H1 (cell line): ENCODE measurements at regions not wholly inside any gene's neighbourhood (a gene's known extent, or its start where the extent isn't known, plus 50 kb on each side); places are given as distances from the start of the nearest gene placed in this dataset.

ENCODE experiments used
- CTCF ChIA-PET: fragments of 300-600 bp; sonication (Branson Sonifier 250); formaldehyde crosslinking; loops from one replicate; lab custom pipeline; 2021; ENCODE audit not compliant: partially characterized antibody; lab: Charles Lee
- POLR2A ChIA-PET: fragments of 300-600 bp; sonication (Branson Sonifier 250); formaldehyde crosslinking; loops from one replicate; lab custom pipeline; 2021; ENCODE audit warnings: inconsistent platforms; ENCODE audit not compliant: partially characterized antibody; lab: Charles Lee
- DNase-seq, 2 experiments: peaks; one replicate each; pipeline versions ENCODE4 v3.0.0 to v3.0.0-alpha.2; 2010 to 2022; ENCODE audit warnings: low spot score in 2 of 2, low read depth in 1 of 2, mixed read lengths in 1 of 2
- FAIRE-seq: peaks from 2 replicates; lab custom pipeline; 2011; peaks lifted over from hg19 to GRCh38; lab: Jason Lieb, UNC
- H2AFZ ChIP-seq: 2 replicates; pipeline ENCODE4 v1.8.1; 2012; ENCODE audit warnings: low read length, inconsistent platforms
- H2AK5ac ChIP-seq: 2 replicates; pipeline ENCODE4 v1.6.1; 2013; ENCODE audit warnings: low read depth, low read length
- H2BK120ac ChIP-seq: replicated peaks from 2 replicates; pipeline ENCODE3; 2013; ENCODE audit warnings: low read depth, low read length, inconsistent platforms
- H2BK12ac ChIP-seq: 2 replicates; pipeline ENCODE4 v1.6.1; 2013; ENCODE audit warnings: low read depth, low read length
- H2BK15ac ChIP-seq: 2 replicates; pipeline ENCODE4 v1.6.1; 2013; ENCODE audit warnings: low read length
- H2BK20ac ChIP-seq: 2 replicates; pipeline ENCODE4 v1.6.1; 2013; ENCODE audit warnings: low read length
- H2BK5ac ChIP-seq: 2 replicates; pipeline ENCODE4 v1.6.1; 2013; ENCODE audit warnings: low read depth, low read length
- H3K14ac ChIP-seq: 2 replicates; pipeline ENCODE4 v1.6.1; 2013; ENCODE audit warnings: inconsistent platforms; ENCODE audit not compliant: insufficient read length
- H3K18ac ChIP-seq: 2 replicates; pipeline ENCODE4 v1.6.1; 2013; ENCODE audit warnings: low read length; ENCODE audit errors: extremely low read depth
- H3K23ac ChIP-seq: 2 replicates; pipeline ENCODE4 v1.6.1; 2013; ENCODE audit warnings: inconsistent platforms; ENCODE audit not compliant: insufficient read length
- H3K23me2 ChIP-seq: 2 replicates; pipeline ENCODE4 v1.6.1; 2013; ENCODE audit warnings: low read depth, low read length
- H3K27ac ChIP-seq: 2 replicates; pipeline ENCODE4 v1.6.1; 2011; ENCODE audit warnings: low read depth, low read length, inconsistent platforms
- H3K27me3 ChIP-seq, 4 experiments: replicated peaks in 1 of 4; 1 replicate in 1 of 4; 2 replicates in 3 of 4; pipeline versions ENCODE4 v1.6.1 to v1.8.1; 2011 to 2013; ENCODE audit warnings: low read length in 3 of 4, mild to moderate bottlenecking in 3 of 4, inconsistent platforms in 2 of 4, mixed read lengths in 2 of 4, moderate library complexity in 1 of 4; ENCODE audit not compliant: control insufficient read depth in 3 of 4, insufficient read depth in 3 of 4; ENCODE audit errors: extremely low read depth in 1 of 4
- H3K36me3 ChIP-seq, 4 experiments: 2 replicates each; pipeline versions ENCODE4 v1.6.1 to v1.8.1; 2011 to 2013; ENCODE audit warnings: mild to moderate bottlenecking in 4 of 4, low read length in 3 of 4, moderate library complexity in 2 of 4, control low read depth in 1 of 4, inconsistent platforms in 1 of 4; ENCODE audit not compliant: insufficient read depth in 4 of 4, control insufficient read depth in 2 of 4
- H3K4ac ChIP-seq: replicated peaks from 2 replicates; pipeline ENCODE3; 2013; ENCODE audit warnings: low read length, low read depth, mixed read lengths, inconsistent platforms; ENCODE audit not compliant: insufficient read length
- H3K4me1 ChIP-seq, 4 experiments: replicated peaks in 1 of 4; 1 replicate in 1 of 4; 2 replicates in 3 of 4; pipeline versions ENCODE4 v1.6.1 to v1.8.1; 2011 to 2013; ENCODE audit warnings: low read length in 3 of 4, inconsistent platforms in 2 of 4, mixed read lengths in 1 of 4; ENCODE audit not compliant: insufficient read depth in 4 of 4, control insufficient read depth in 3 of 4
- H3K4me2 ChIP-seq, 2 experiments: 2 replicates each; pipeline versions ENCODE4 v1.6.1 to v1.8.1; 2011 to 2013; ENCODE audit warnings: low read depth in 2 of 2, low read length in 2 of 2, control low read depth in 1 of 2, inconsistent platforms in 1 of 2, mild to moderate bottlenecking in 1 of 2; ENCODE audit not compliant: insufficient read depth in 1 of 2
- H3K4me3 ChIP-seq, 4 experiments: fragments of 200-600, 300-600 bp in 1 of 4; sonication (generic), shearing (Covaris generic), sonication (Bioruptor Twin) in 1 of 4; 2 replicates each; pipeline versions ENCODE4 v1.5.1 to v1.8.1; 2011 to 2016; ENCODE audit warnings: low read length in 4 of 4, low read depth in 3 of 4, control low read depth in 2 of 4, inconsistent platforms in 2 of 4, mild to moderate bottlenecking in 2 of 4, mixed read lengths in 1 of 4, moderate library complexity in 1 of 4; ENCODE audit not compliant: insufficient read depth in 2 of 4; ENCODE audit errors: extremely low read depth in 1 of 4
- H3K56ac ChIP-seq: replicated peaks from 2 replicates; pipeline ENCODE3; 2013; ENCODE audit warnings: low read depth, mild to moderate bottlenecking, mixed read lengths, low read length, inconsistent platforms; ENCODE audit not compliant: insufficient read length
- H3K79me1 ChIP-seq: 2 replicates; pipeline ENCODE4 v1.6.1; 2013; ENCODE audit warnings: low read depth, low read length, control low read depth
- H3K79me2 ChIP-seq, 2 experiments: 2 replicates each; pipeline versions ENCODE4 v1.6.1 to v1.8.1; 2012 to 2013; ENCODE audit warnings: low read length in 2 of 2, mild to moderate bottlenecking in 2 of 2, inconsistent platforms in 1 of 2; ENCODE audit not compliant: insufficient read depth in 2 of 2, control insufficient read depth in 1 of 2
- H3K9ac ChIP-seq, 4 experiments: replicated peaks in 1 of 4; 1 replicate in 1 of 4; 2 replicates in 3 of 4; pipeline versions ENCODE4 v1.6.1 to v1.8.1; 2011 to 2013; ENCODE audit warnings: low read depth in 3 of 4, low read length in 3 of 4, control low read depth in 2 of 4, mild to moderate bottlenecking in 2 of 4, moderate library complexity in 2 of 4, inconsistent platforms in 1 of 4; ENCODE audit errors: extremely low read depth in 1 of 4
- H3K9me3 ChIP-seq, 2 experiments: 2 replicates each; pipeline versions ENCODE4 v1.6.1 to v1.8.1; 2012 to 2013; ENCODE audit warnings: mild to moderate bottlenecking in 2 of 2, moderate library complexity in 2 of 2, control low read depth in 1 of 2, inconsistent platforms in 1 of 2, low read depth in 1 of 2, low read length in 1 of 2, mixed read lengths in 1 of 2; ENCODE audit not compliant: insufficient read depth in 2 of 2
- H4K20me1 ChIP-seq, 2 experiments: replicated peaks in 1 of 2; 2 replicates each; pipeline versions ENCODE3 to v1.8.1; 2011 to 2013; ENCODE audit warnings: inconsistent platforms in 2 of 2, low read length in 2 of 2, mild to moderate bottlenecking in 1 of 2; ENCODE audit not compliant: insufficient read depth in 2 of 2, control insufficient read depth in 1 of 2
- H4K5ac ChIP-seq: 2 replicates; pipeline ENCODE4 v1.6.1; 2013; ENCODE audit warnings: low read length, low read depth, mixed read lengths, inconsistent platforms; ENCODE audit not compliant: insufficient read length
- H4K8ac ChIP-seq: 2 replicates; pipeline ENCODE4 v1.8.0; 2013; ENCODE audit warnings: mild to moderate bottlenecking, moderate library complexity, low read length, inconsistent platforms; ENCODE audit not compliant: insufficient read depth; ENCODE audit errors: extremely low read depth
- H4K91ac ChIP-seq: replicated peaks from 2 replicates; pipeline ENCODE3; 2013; ENCODE audit warnings: low read length, mixed read lengths, inconsistent platforms; ENCODE audit not compliant: insufficient read length
- ATF3 ChIP-seq: IDR thresholded peaks from 2 replicates; pipeline ENCODE4 v1.6.1; 2011; ENCODE audit warnings: low read depth, mild to moderate bottlenecking, low read length; ENCODE audit not compliant: insufficient read depth
- BRCA1 ChIP-seq: IDR thresholded peaks from 2 replicates; pipeline ENCODE4 v1.6.1; 2012; ENCODE audit warnings: low read depth, low read length, improper control_type of control experiment
- CBX5 ChIP-seq: fragments of 300-800, 300-1000 bp; sonication (generic); IDR thresholded peaks from 2 replicates; pipeline ENCODE4 v1.7.1; 2016; ENCODE audit warnings: antibody characterized with exemption, low read length, low read depth
- CBX8 ChIP-seq: fragments of 300-800, 300-1000 bp; sonication (generic); IDR thresholded peaks from 2 replicates; pipeline ENCODE4 v1.7.1; 2016; ENCODE audit warnings: low read depth, low read length, borderline replicate concordance
- CHD1 ChIP-seq: IDR thresholded peaks from 2 replicates; pipeline ENCODE4 v1.6.1; 2012; ENCODE audit warnings: low read depth, low read length, improper control_type of control experiment
- EGR1 ChIP-seq: IDR thresholded peaks from 2 replicates; pipeline ENCODE4 v1.6.1; 2011; ENCODE audit warnings: low read depth, low read length, borderline replicate concordance
- GABPA ChIP-seq: IDR thresholded peaks from 2 replicates; pipeline ENCODE4 v1.6.1; 2011; ENCODE audit warnings: mild to moderate bottlenecking, low read length, moderate library complexity, borderline replicate concordance; ENCODE audit not compliant: insufficient read depth
- RAD21 ChIP-seq, 2 experiments: IDR thresholded peaks in 1 of 2; conservative IDR thresholded peaks in 1 of 2; 2 replicates each; pipeline ENCODE4 v1.6.1; 2011; ENCODE audit warnings: low read depth in 2 of 2, low read length in 2 of 2, improper control_type of control experiment in 1 of 2, inconsistent platforms in 1 of 2, mild to moderate bottlenecking in 1 of 2, moderate library complexity in 1 of 2
- RNF2 ChIP-seq: fragments of 200-900, 300-1000 bp; sonication (generic); IDR thresholded peaks from 2 replicates; pipeline ENCODE4 v1.7.1; 2016; ENCODE audit warnings: borderline replicate concordance, low read depth, mild to moderate bottlenecking, antibody characterized with exemption, low read length; ENCODE audit not compliant: poor library complexity, severe bottlenecking; ENCODE audit errors: missing control alignments
- SP4 ChIP-seq: IDR thresholded peaks from 2 replicates; pipeline ENCODE4 v1.6.1; 2012; ENCODE audit warnings: low read length, inconsistent platforms
- SRF ChIP-seq: IDR thresholded peaks from 2 replicates; pipeline ENCODE4 v1.6.1; 2011; ENCODE audit warnings: mild to moderate bottlenecking, low read depth, low read length, moderate library complexity
- TAF1 ChIP-seq: IDR thresholded peaks from 2 replicates; pipeline ENCODE4 v1.6.1; 2011; ENCODE audit warnings: mild to moderate bottlenecking, low read depth, low read length
- WGBS, 2 experiments: shearing (Covaris generic) in 1 of 2; methylation state at CpG; one replicate each; pipeline versions ENCODE4 v1.1.6 to v1.1.7; 2013 to 2015; ENCODE audit warnings: low lambda C conversion rate in 2 of 2, mixed read lengths in 2 of 2, inconsistent platforms in 1 of 2, low coverage in 1 of 2, missing lambda C conversion rate in 1 of 2; ENCODE audit not compliant: insufficient replicate concordance in 2 of 2, insufficient coverage in 1 of 2, insufficient read length in 1 of 2; ENCODE audit errors: extremely low coverage in 1 of 2, missing lambda C conversion rate in 1 of 2; 5-methylcytosine and 5-hydroxymethylcytosine counted together

DNA sequence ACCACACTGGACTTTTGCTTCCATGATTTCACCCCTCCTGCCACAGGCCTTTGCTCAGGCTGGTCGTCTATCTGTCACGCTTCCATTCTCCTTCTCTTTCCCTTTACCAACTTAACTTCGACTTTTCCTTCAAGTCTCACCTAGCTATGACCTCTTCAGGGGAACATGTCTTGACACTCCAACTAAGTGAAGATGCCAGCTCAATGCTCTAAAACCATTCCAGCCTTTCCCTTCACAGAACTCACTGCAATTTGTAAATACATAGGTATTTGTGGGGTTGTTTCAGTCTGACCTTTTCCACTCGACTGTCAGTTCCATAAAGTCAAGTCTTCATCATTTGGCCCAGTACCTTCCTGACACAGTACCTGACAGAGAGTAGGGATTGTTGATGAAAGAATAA is 358.6 kb upstream of the CAMK1G start:
- Histone ChIP-seq H3K18ac (no peak overlapping the region), H2AFZ (no peak overlapping the region), H3K4me1 (peaks cover 0 to 6% (median 0%) of the 10 kb centered on the region in 4 experiments; a peak in 1 of 7 replicates), H3K9me3 (no peaks in the 10 kb centered on the region), H3K79me2 (no peaks in the 10 kb centered on the region), H3K79me1 (no peaks in the 10 kb centered on the region), H3K9ac (no peak overlapping the region), H2AK5ac (no peak overlapping the region), H4K20me1 (no peaks in the 10 kb centered on the region), H3K23ac (no peak overlapping the region), H2BK12ac (no peak overlapping the region; the same call in 1 of the 2 replicates), H3K27me3 (no peaks in the 10 kb centered on the region), H4K5ac (no peak overlapping the region), H4K8ac (no peak overlapping the region), H3K4ac (no peak overlapping the region), H2BK15ac (no peak overlapping the region), H3K36me3 (no peaks in the 10 kb centered on the region), H3K14ac (no peak overlapping the region), H4K91ac (no peak overlapping the region), H2BK20ac (no peak overlapping the region), H3K56ac (no peak overlapping the region), H3K4me3 (no peak overlapping the region), H3K4me2 (no peak overlapping the region), H3K27ac (no peak overlapping the region), H2BK120ac (no peak overlapping the region)
- no peak for DNase-seq
- WGBS, 2 experiments, result 92% methylated on average over 4 of the region's 4 CpGs; no CpG with 5 or more reads in 1 of the 2 experiments
- no peak for FAIRE-seq
- CTCF ChIA-PET, result interaction anchor here (0.8 to 1.4 kb wide), 3 partner anchors 21 to 260 kb away, joined by 3 read pairs; no protein-coding TSS in a partner anchor
- POLR2A ChIA-PET, result interaction anchor here (0.7 kb wide), 1 partner anchor 24 kb away, joined by 3 read pairs; no protein-coding TSS in a partner anchor
- no peak for TF ChIP-seq CBX8
- no peak for TF ChIP-seq BRCA1
- no peak for TF ChIP-seq RAD21 (IDR thresholded peaks at IDR 0.05 in 1 of 2, conservative IDR thresholded peaks at IDR 0.05 in 1 of 2; ENCODE audit: low read depth in 2 of 2, low read length in 2 of 2)
- no peak for TF ChIP-seq RNF2
- TF ChIP-seq SP4, result no peak
- no peak for TF ChIP-seq TAF1
- TF ChIP-seq CBX5, result no peak
- TF ChIP-seq GABPA, result no peak
- no peak for TF ChIP-seq EGR1
- TF ChIP-seq ATF3, result no peak
- TF ChIP-seq SRF, result no peak
- no peak for TF ChIP-seq CHD1
- TF ChIP-seq, all 59 proteins: peak for 0
- H2BK5ac ChIP-seq, result no peak overlapping the region
- H3K23me2 ChIP-seq, result no peaks in the 10 kb centered on the region; the same call in 1 of the 2 replicates
